ENCODE measurements at regions not wholly inside any gene's neighbourhood (a gene's known extent, or its start where the extent isn't known, plus 50 kb on each side); places are given as distances from the start of the nearest gene placed in this dataset.

GRCh38 chr5:3911773-3912172 is 316.1 kb downstream of the IRX1 start:
- no peak for TF ChIP-seq CTCF (IDR thresholded peaks at IDR 0.05)
- TF ChIP-seq EZH2 (IDR thresholded peaks at IDR 0.05; ENCODE audit: borderline replicate concordance, insufficient read depth, low read depth, low read length, poor library complexity, severe bottlenecking), result no peak
